ENCODE measurements at regions not wholly inside any gene's neighbourhood (a gene's known extent, or its start where the extent isn't known, plus 50 kb on each side); places are given as distances from the start of the nearest gene placed in this dataset.

DNA sequence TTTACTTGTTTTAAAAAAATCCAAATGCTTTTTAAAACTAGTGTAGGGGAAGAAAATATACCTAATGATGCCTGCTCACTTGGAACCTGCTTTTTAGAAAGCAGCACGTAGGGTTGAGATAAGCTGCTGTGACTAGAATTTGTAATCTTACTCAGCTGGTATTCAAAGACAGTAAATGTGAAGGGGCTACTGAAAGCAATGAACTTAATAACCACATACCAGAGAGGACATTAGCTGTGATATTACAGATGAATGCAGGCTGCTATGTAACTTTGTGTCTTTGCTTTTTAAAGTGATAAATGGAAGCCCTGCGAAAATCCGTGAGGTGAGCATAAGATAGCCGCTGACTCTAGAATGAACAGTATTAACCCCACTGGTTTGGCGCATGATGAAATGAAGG lies 124.1 kb downstream of the TRIML1 start:
- Histone ChIP-seq H4K20me1 (ENCODE audit: control insufficient read depth, extremely low read depth, insufficient read depth, low read length) (no peaks in the 10 kb centered on the region), H3K9me3 (ENCODE audit: control insufficient read depth, insufficient read depth, low read depth, low read length) (no peaks in the 10 kb centered on the region), H3K36me3 (ENCODE audit: control insufficient read depth, insufficient read depth, low read length) (no peaks in the 10 kb centered on the region), H3K4me3 (replicated peaks in 1 of 4; ENCODE audit: control extremely low read depth in 1 of 4, insufficient read depth in 1 of 4, low read depth in 3 of 4, low read length in 4 of 4) (no peak overlapping the region), H3K79me2 (ENCODE audit: control insufficient read depth, insufficient read depth, low read length) (no peaks in the 10 kb centered on the region), H3K27me3 (ENCODE audit: control insufficient read depth, insufficient read depth, low read length) (no peaks in the 10 kb centered on the region), H2AFZ (ENCODE audit: low read length) (no peak overlapping the region), H3K4me1 (ENCODE audit: control insufficient read depth, extremely low read depth, insufficient read depth, low read length) (no peaks in the 10 kb centered on the region), H3K4me2 (ENCODE audit: extremely low read depth, insufficient read depth, low read length) (no peak overlapping the region), H3K9ac (ENCODE audit: insufficient read depth, low read length) (no peak overlapping the region), H3K27ac (ENCODE audit: insufficient read depth, low read length) (no peak overlapping the region)
- no peak for DNase-seq (ENCODE audit: low read depth in 2 of 2)
- TF ChIP-seq, protein P1, sequence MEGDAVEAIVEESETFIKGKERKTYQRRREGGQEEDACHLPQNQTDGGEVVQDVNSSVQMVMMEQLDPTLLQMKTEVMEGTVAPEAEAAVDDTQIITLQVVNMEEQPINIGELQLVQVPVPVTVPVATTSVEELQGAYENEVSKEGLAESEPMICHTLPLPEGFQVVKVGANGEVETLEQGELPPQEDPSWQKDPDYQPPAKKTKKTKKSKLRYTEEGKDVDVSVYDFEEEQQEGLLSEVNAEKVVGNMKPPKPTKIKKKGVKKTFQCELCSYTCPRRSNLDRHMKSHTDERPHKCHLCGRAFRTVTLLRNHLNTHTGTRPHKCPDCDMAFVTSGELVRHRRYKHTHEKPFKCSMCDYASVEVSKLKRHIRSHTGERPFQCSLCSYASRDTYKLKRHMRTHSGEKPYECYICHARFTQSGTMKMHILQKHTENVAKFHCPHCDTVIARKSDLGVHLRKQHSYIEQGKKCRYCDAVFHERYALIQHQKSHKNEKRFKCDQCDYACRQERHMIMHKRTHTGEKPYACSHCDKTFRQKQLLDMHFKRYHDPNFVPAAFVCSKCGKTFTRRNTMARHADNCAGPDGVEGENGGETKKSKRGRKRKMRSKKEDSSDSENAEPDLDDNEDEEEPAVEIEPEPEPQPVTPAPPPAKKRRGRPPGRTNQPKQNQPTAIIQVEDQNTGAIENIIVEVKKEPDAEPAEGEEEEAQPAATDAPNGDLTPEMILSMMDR (conservative IDR thresholded peaks at IDR 0.05 in 1 of 2, IDR thresholded peaks at IDR 0.05 in 1 of 2; ENCODE audit: low read depth in 1 of 2, low read length in 2 of 2): no peak
- no peak for TF ChIP-seq EZH2 (IDR thresholded peaks at IDR 0.05; ENCODE audit: low read length, missing control alignments)

GRCh38 chr4:188266386-188266785 lies 127.1 kb downstream of the TRIML1 start:
- H2AFZ ChIP-seq (ENCODE audit: low read length): no peak overlapping the region
- H3K27ac ChIP-seq (ENCODE audit: insufficient read depth, low read length): no peak overlapping the region
- H3K9me3 ChIP-seq (ENCODE audit: control insufficient read depth, insufficient read depth, low read depth, low read length): no peaks in the 10 kb centered on the region
- no peaks in the 10 kb centered on the region for H3K27me3 ChIP-seq (ENCODE audit: control insufficient read depth, insufficient read depth, low read length)
- H3K36me3 ChIP-seq (ENCODE audit: control insufficient read depth, insufficient read depth, low read length): no peaks in the 10 kb centered on the region
- DNase-seq (ENCODE audit: low read depth in 2 of 2): no peak
- H3K4me1 ChIP-seq (ENCODE audit: control insufficient read depth, extremely low read depth, insufficient read depth, low read length): no peaks in the 10 kb centered on the region
- no peak overlapping the region for H3K4me2 ChIP-seq (ENCODE audit: extremely low read depth, insufficient read depth, low read length)
- no peak for TF ChIP-seq EZH2 (IDR thresholded peaks at IDR 0.05; ENCODE audit: low read length, missing control alignments)
- TF ChIP-seq, protein P1 (conservative IDR thresholded peaks at IDR 0.05 in 1 of 2, IDR thresholded peaks at IDR 0.05 in 1 of 2; ENCODE audit: low read depth in 1 of 2, low read length in 2 of 2): no peak
- no peaks in the 10 kb centered on the region for H3K79me2 ChIP-seq (ENCODE audit: control insufficient read depth, insufficient read depth, low read length)
- H3K4me3 ChIP-seq (replicated peaks in 1 of 4; ENCODE audit: control extremely low read depth in 1 of 4, insufficient read depth in 1 of 4, low read depth in 3 of 4, low read length in 4 of 4): no peak overlapping the region
- no peak overlapping the region for H3K9ac ChIP-seq (ENCODE audit: insufficient read depth, low read length)
- H4K20me1 ChIP-seq (ENCODE audit: control insufficient read depth, extremely low read depth, insufficient read depth, low read length): no peaks in the 10 kb centered on the region

- Histone ChIP-seq H3K79me2 (ENCODE audit: control insufficient read depth, insufficient read depth, low read length) (no peaks in the 10 kb centered on the region), H3K9ac (ENCODE audit: insufficient read depth, low read length) (no peak overlapping the region), H4K20me1 (ENCODE audit: control insufficient read depth, extremely low read depth, insufficient read depth, low read length) (no peaks in the 10 kb centered on the region), H3K27ac (ENCODE audit: insufficient read depth, low read length) (no peak overlapping the region), H3K4me2 (ENCODE audit: extremely low read depth, insufficient read depth, low read length) (no peak overlapping the region), H3K9me3 (ENCODE audit: control insufficient read depth, insufficient read depth, low read depth, low read length) (no peaks in the 10 kb centered on the region), H3K36me3 (ENCODE audit: control insufficient read depth, insufficient read depth, low read length) (no peaks in the 10 kb centered on the region), H3K4me1 (ENCODE audit: control insufficient read depth, extremely low read depth, insufficient read depth, low read length) (no peaks in the 10 kb centered on the region), H3K4me3 (replicated peaks in 1 of 4; ENCODE audit: control extremely low read depth in 1 of 4, insufficient read depth in 1 of 4, low read depth in 3 of 4, low read length in 4 of 4) (no peak overlapping the region), H3K27me3 (ENCODE audit: control insufficient read depth, insufficient read depth, low read length) (no peaks in the 10 kb centered on the region), H2AFZ (ENCODE audit: low read length) (no peak overlapping the region)
- DNase-seq (ENCODE audit: low read depth in 2 of 2): no peak
- no peak for TF ChIP-seq EZH2 (IDR thresholded peaks at IDR 0.05; ENCODE audit: low read length, missing control alignments)
- TF ChIP-seq, protein P1 (conservative IDR thresholded peaks at IDR 0.05 in 1 of 2, IDR thresholded peaks at IDR 0.05 in 1 of 2; ENCODE audit: low read depth in 1 of 2, low read length in 2 of 2): no peak
Observed at GRCh38 chr4:188268131-188268908, 129.1 kb downstream of the TRIML1 start.

All from fibroblast of lung (primary cell).